ENCODE measurements at regions not wholly inside any gene's neighbourhood (a gene's known extent, or its start where the extent isn't known, plus 50 kb on each side); places are given as distances from the start of the nearest gene placed in this dataset.

DNA sequence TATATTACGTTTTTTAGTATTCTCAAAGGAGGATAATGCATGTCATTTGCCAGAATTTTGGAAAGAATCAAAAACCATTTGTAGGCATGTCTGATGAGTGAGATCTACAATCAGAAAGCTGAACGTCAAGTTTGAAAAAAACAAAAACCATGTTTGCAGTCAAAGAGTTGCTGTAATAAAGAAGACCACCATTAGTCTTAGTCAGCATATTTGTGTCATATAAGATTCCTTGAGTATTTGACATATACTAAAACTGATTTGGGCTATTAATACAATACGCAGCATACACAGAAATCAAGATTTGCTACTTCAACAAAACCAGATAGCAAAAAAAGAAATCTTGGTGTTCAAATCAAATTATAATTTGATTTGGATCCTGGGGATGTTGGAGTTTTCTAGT is 247.5 kb downstream of the SAMD5 start:
- peaks cover 9% of the 10 kb centered on the region for H3K9me3 Mint-ChIP-seq
- ChIA-PET POLR2A (no interaction called here), CTCF (no interaction called here)
- H3K4me3 Mint-ChIP-seq = no peak overlapping the region
- H3K36me3 Mint-ChIP-seq = no peaks in the 10 kb centered on the region
- DNase-seq (ENCODE audit: low spot score) = no peak
- H3K27ac Mint-ChIP-seq = no peak overlapping the region
- ATAC-seq = no peak
- H3K4me1 Mint-ChIP-seq = no peaks in the 10 kb centered on the region
- TF ChIP-seq, protein P1, sequence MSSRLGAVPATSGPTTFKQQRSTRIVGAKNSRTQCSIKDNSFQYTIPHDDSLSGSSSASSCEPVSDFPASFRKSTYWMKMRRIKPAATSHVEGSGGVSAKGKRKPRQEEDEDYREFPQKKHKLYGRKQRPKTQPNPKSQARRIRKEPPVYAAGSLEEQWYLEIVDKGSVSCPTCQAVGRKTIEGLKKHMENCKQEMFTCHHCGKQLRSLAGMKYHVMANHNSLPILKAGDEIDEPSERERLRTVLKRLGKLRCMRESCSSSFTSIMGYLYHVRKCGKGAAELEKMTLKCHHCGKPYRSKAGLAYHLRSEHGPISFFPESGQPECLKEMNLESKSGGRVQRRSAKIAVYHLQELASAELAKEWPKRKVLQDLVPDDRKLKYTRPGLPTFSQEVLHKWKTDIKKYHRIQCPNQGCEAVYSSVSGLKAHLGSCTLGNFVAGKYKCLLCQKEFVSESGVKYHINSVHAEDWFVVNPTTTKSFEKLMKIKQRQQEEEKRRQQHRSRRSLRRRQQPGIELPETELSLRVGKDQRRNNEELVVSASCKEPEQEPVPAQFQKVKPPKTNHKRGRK (CRISPR knock-in tag; IDR thresholded peaks at IDR 0.05; ENCODE audit: borderline replicate concordance) = no peak
- TF ChIP-seq, protein P2, sequence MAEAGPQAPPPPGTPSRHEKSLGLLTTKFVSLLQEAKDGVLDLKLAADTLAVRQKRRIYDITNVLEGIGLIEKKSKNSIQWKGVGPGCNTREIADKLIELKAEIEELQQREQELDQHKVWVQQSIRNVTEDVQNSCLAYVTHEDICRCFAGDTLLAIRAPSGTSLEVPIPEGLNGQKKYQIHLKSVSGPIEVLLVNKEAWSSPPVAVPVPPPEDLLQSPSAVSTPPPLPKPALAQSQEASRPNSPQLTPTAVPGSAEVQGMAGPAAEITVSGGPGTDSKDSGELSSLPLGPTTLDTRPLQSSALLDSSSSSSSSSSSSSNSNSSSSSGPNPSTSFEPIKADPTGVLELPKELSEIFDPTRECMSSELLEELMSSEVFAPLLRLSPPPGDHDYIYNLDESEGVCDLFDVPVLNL (CRISPR knock-in tag; IDR thresholded peaks at IDR 0.05; ENCODE audit: borderline replicate concordance, low read depth) = no peak
- TF ChIP-seq NR3C1 (CRISPR knock-in tag; conservative IDR thresholded peaks at IDR 0.05; ENCODE audit: low read depth) = no peak
- TF ChIP-seq ZNF121 (CRISPR knock-in tag; IDR thresholded peaks at IDR 0.05) = no peak
- TF ChIP-seq ZBTB21 (CRISPR knock-in tag; IDR thresholded peaks at IDR 0.05; ENCODE audit: borderline replicate concordance) = no peak
- TF ChIP-seq KAT7 (CRISPR knock-in tag; IDR thresholded peaks at IDR 0.05; ENCODE audit: borderline replicate concordance) = no peak
- no peak for TF ChIP-seq ZNF423 (CRISPR knock-in tag; IDR thresholded peaks at IDR 0.05)
- TF ChIP-seq ZNF317 (CRISPR knock-in tag; IDR thresholded peaks at IDR 0.05; ENCODE audit: borderline replicate concordance, low read depth) = no peak
- no peak for TF ChIP-seq OVOL2 (CRISPR knock-in tag; IDR thresholded peaks at IDR 0.05; ENCODE audit: borderline replicate concordance)
- no peak for TF ChIP-seq CREM (CRISPR knock-in tag; IDR thresholded peaks at IDR 0.05)
- TF ChIP-seq ZNF416 (CRISPR knock-in tag; IDR thresholded peaks at IDR 0.05) = no peak
- no peak for TF ChIP-seq RORB (CRISPR knock-in tag; IDR thresholded peaks at IDR 0.05)
- H3K27me3 Mint-ChIP-seq (ENCODE audit: low read depth) = no peaks in the 10 kb centered on the region

DNA sequence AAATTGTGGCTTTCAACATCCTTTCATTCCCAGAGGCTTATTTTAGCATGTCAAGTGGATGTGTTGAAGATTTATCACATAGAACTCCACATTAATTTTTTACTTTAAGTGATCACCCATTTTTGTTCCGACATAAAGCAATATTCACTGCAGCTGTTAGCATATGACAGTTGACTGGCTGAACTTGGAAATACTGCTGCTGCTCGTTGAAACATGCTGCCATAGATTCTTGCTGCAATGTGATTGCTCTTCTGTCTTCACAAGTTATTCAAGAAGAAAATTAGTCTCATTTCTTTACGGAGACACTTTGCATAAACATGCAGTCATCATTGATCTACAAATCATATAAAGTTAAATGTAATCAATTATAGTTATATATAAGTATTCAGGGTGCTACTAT is 248.4 kb downstream of the SAMD5 start:
- DNase-seq (ENCODE audit: low spot score) (no peak), ATAC-seq (no peak)
- H3K27me3 Mint-ChIP-seq (ENCODE audit: low read depth) = no peaks in the 10 kb centered on the region
- no peaks in the 10 kb centered on the region for H3K4me1 Mint-ChIP-seq
- ChIA-PET CTCF (no interaction called here), POLR2A (no interaction called here)
- H3K4me3 Mint-ChIP-seq = no peak overlapping the region
- peaks cover 9% of the 10 kb centered on the region for H3K9me3 Mint-ChIP-seq
- H3K36me3 Mint-ChIP-seq = no peaks in the 10 kb centered on the region
- no peak overlapping the region for H3K27ac Mint-ChIP-seq
- TF ChIP-seq, protein P3, sequence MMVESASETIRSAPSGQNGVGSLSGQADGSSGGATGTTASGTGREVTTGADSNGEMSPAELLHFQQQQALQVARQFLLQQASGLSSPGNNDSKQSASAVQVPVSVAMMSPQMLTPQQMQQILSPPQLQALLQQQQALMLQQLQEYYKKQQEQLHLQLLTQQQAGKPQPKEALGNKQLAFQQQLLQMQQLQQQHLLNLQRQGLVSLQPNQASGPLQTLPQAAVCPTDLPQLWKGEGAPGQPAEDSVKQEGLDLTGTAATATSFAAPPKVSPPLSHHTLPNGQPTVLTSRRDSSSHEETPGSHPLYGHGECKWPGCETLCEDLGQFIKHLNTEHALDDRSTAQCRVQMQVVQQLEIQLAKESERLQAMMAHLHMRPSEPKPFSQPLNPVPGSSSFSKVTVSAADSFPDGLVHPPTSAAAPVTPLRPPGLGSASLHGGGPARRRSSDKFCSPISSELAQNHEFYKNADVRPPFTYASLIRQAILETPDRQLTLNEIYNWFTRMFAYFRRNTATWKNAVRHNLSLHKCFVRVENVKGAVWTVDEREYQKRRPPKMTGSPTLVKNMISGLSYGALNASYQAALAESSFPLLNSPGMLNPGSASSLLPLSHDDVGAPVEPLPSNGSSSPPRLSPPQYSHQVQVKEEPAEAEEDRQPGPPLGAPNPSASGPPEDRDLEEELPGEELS (CRISPR knock-in tag; IDR thresholded peaks at IDR 0.05) = no peak
- TF ChIP-seq ELF4 (CRISPR knock-in tag; IDR thresholded peaks at IDR 0.05; ENCODE audit: low read depth) = no peak
- no peak for TF ChIP-seq SOX15 (CRISPR knock-in tag; IDR thresholded peaks at IDR 0.05)
- no peak for TF ChIP-seq ZNF416 (CRISPR knock-in tag; IDR thresholded peaks at IDR 0.05)
- no peak for TF ChIP-seq ATF1 (CRISPR knock-in tag; IDR thresholded peaks at IDR 0.05)
- TF ChIP-seq ZNF121 (CRISPR knock-in tag; IDR thresholded peaks at IDR 0.05) = no peak
- no peak for TF ChIP-seq ZNF138 (CRISPR knock-in tag; conservative IDR thresholded peaks at IDR 0.05)
- no peak for TF ChIP-seq PRRX2 (CRISPR knock-in tag; IDR thresholded peaks at IDR 0.05)
- no peak for TF ChIP-seq ZNF396 (CRISPR knock-in tag; IDR thresholded peaks at IDR 0.05; ENCODE audit: borderline replicate concordance)

DNA sequence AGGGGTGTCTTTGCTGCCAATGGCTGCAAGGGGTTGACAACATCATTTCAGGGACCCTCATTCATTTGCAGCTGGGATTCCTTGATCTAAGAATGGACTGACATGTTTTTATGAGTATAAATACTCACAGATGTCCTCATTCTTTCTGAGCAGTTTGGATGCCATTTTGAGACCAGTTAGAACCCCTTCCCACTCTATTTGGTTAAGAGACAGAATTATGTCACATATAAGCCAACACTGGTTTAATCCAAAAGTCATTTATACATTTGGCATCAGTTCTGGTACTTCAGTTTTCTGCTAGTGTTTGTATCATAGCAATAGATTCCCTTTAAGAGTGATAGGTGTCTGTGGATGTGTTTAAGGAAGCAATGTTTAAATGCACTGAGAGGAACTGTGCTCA is 248.8 kb downstream of the SAMD5 start:
- Mint-ChIP-seq H3K27ac (no peak overlapping the region), H3K4me1 (no peaks in the 10 kb centered on the region), H3K9me3 (peaks cover 9% of the 10 kb centered on the region), H3K4me3 (no peak overlapping the region), H3K36me3 (no peaks in the 10 kb centered on the region), H3K27me3 (ENCODE audit: low read depth) (no peaks in the 10 kb centered on the region)
- ATAC-seq (no peak), DNase-seq (ENCODE audit: low spot score) (no peak)
- POLR2A ChIA-PET = no interaction called here
- CTCF ChIA-PET = no interaction called here
- no peak for TF ChIP-seq SP1 (CRISPR knock-in tag; conservative IDR thresholded peaks at IDR 0.05)
- no peak for TF ChIP-seq RORB (CRISPR knock-in tag; IDR thresholded peaks at IDR 0.05)
- TF ChIP-seq ZNF263 (CRISPR knock-in tag; IDR thresholded peaks at IDR 0.05; ENCODE audit: low read depth) = no peak
- TF ChIP-seq ZNF396 (CRISPR knock-in tag; IDR thresholded peaks at IDR 0.05; ENCODE audit: borderline replicate concordance) = no peak
- no peak for TF ChIP-seq CREM (CRISPR knock-in tag; IDR thresholded peaks at IDR 0.05)
- TF ChIP-seq ZNF423 (CRISPR knock-in tag; IDR thresholded peaks at IDR 0.05) = no peak
- TF ChIP-seq, protein P1 (CRISPR knock-in tag; IDR thresholded peaks at IDR 0.05; ENCODE audit: borderline replicate concordance) = no peak
- no peak for TF ChIP-seq ELF4 (CRISPR knock-in tag; IDR thresholded peaks at IDR 0.05; ENCODE audit: low read depth)
- TF ChIP-seq TEAD1 (CRISPR knock-in tag; IDR thresholded peaks at IDR 0.05) = no peak
- TF ChIP-seq SMAD4 (CRISPR knock-in tag; IDR thresholded peaks at IDR 0.05) = no peak
- no peak for TF ChIP-seq ESRRA (CRISPR knock-in tag; IDR thresholded peaks at IDR 0.05; ENCODE audit: borderline replicate concordance)
- TF ChIP-seq NFYB (CRISPR knock-in tag; conservative IDR thresholded peaks at IDR 0.05; ENCODE audit: low read depth) = no peak
